ENCODE measurements at regions not wholly inside any gene's neighbourhood (a gene's known extent, or its start where the extent isn't known, plus 50 kb on each side); places are given as distances from the start of the nearest gene placed in this dataset.

- no peak for TF ChIP-seq POLR2A (IDR thresholded peaks at IDR 0.05; ENCODE audit: low read depth, low read length)
- DNase-seq (ENCODE audit: insufficient read length, low spot score) = no peak
- FAIRE-seq = no peak
These were observed 455.0 kb upstream of the GJE1 start for GRCh38 chr6:141677598-141678211.

- DNase-seq (ENCODE audit: insufficient read length, low spot score) (no peak), FAIRE-seq (no peak)
- no peak for TF ChIP-seq POLR2A (IDR thresholded peaks at IDR 0.05; ENCODE audit: low read depth, low read length)
These were observed 456.8 kb upstream of the GJE1 start for GRCh38 chr6:141675957-141676356.

GRCh38 chr6:141669141-141669540 lies 463.6 kb upstream of the GJE1 start:
- no peak for TF ChIP-seq POLR2A (IDR thresholded peaks at IDR 0.05; ENCODE audit: low read depth, low read length)
- FAIRE-seq = no peak

GRCh38 chr6:141667580-141668309 lies 465.0 kb upstream of the GJE1 start:
- FAIRE-seq = no peak
- TF ChIP-seq POLR2A (IDR thresholded peaks at IDR 0.05; ENCODE audit: low read depth, low read length) = no peak
- no peak for DNase-seq (ENCODE audit: insufficient read length, low spot score)

More at GRCh38 chr6:141669141-141669540, 463.6 kb upstream of the GJE1 start:
- DNase-seq (ENCODE audit: insufficient read length, low spot score) = no peak

GRCh38 chr6:141666187-141666586 lies 466.5 kb upstream of the GJE1 start:
- FAIRE-seq (no peak), DNase-seq (ENCODE audit: insufficient read length, low spot score) (no peak)
- TF ChIP-seq POLR2A (IDR thresholded peaks at IDR 0.05; ENCODE audit: low read depth, low read length) = no peak

- DNase-seq (ENCODE audit: insufficient read length, low spot score) (no peak), FAIRE-seq (no peak)
- no peak for TF ChIP-seq POLR2A (IDR thresholded peaks at IDR 0.05; ENCODE audit: low read depth, low read length)
These were observed 468.0 kb upstream of the GJE1 start for GRCh38 chr6:141664744-141665143.

- DNase-seq (ENCODE audit: insufficient read length, low spot score) (no peak), FAIRE-seq (no peak)
- no peak for TF ChIP-seq POLR2A (IDR thresholded peaks at IDR 0.05; ENCODE audit: low read depth, low read length)
These were observed 473.1 kb upstream of the GJE1 start for GRCh38 chr6:141659582-141659981.

GRCh38 chr6:141658696-141659095 lies 474.0 kb upstream of the GJE1 start:
- FAIRE-seq (no peak), DNase-seq (ENCODE audit: insufficient read length, low spot score) (no peak)
- TF ChIP-seq POLR2A (IDR thresholded peaks at IDR 0.05; ENCODE audit: low read depth, low read length) = no peak

- no peak for FAIRE-seq
- no peak for TF ChIP-seq POLR2A (IDR thresholded peaks at IDR 0.05; ENCODE audit: low read depth, low read length)
- no peak for DNase-seq (ENCODE audit: insufficient read length, low spot score)
These were observed 474.9 kb upstream of the GJE1 start for GRCh38 chr6:141657812-141658211.

GRCh38 chr6:141653590-141653989 lies 479.1 kb upstream of the GJE1 start:
- DNase-seq (ENCODE audit: insufficient read length, low spot score) (no peak), FAIRE-seq (no peak)
- TF ChIP-seq POLR2A (IDR thresholded peaks at IDR 0.05; ENCODE audit: low read depth, low read length) = no peak

GRCh38 chr6:141641951-141642350 lies 490.8 kb upstream of the GJE1 start:
- no peak for FAIRE-seq
- DNase-seq (ENCODE audit: insufficient read length, low spot score) = no peak
- TF ChIP-seq POLR2A (IDR thresholded peaks at IDR 0.05; ENCODE audit: low read depth, low read length) = no peak

GRCh38 chr6:141641406-141641805 lies 491.3 kb upstream of the GJE1 start:
- no peak for DNase-seq (ENCODE audit: insufficient read length, low spot score)
- FAIRE-seq = no peak
- no peak for TF ChIP-seq POLR2A (IDR thresholded peaks at IDR 0.05; ENCODE audit: low read depth, low read length)

GRCh38 chr6:141635621-141636020 lies 497.1 kb upstream of the GJE1 start:
- no peak for DNase-seq (ENCODE audit: insufficient read length, low spot score)
- no peak for FAIRE-seq
- TF ChIP-seq POLR2A (IDR thresholded peaks at IDR 0.05; ENCODE audit: low read depth, low read length) = no peak

GRCh38 chr6:141634269-141634668 lies 498.5 kb upstream of the GJE1 start:
- TF ChIP-seq POLR2A (IDR thresholded peaks at IDR 0.05; ENCODE audit: low read depth, low read length) = no peak
- FAIRE-seq (no peak), DNase-seq (ENCODE audit: insufficient read length, low spot score) (no peak)

- no peak for FAIRE-seq
These were observed 508.4 kb upstream of the GJE1 start for GRCh38 chr6:141624301-141624700.

More at GRCh38 chr6:141624301-141624700, 508.4 kb upstream of the GJE1 start:
- no peak for DNase-seq (ENCODE audit: insufficient read length, low spot score)
- TF ChIP-seq POLR2A (IDR thresholded peaks at IDR 0.05; ENCODE audit: low read depth, low read length) = no peak

Measured in H54 (cell line).